Inferior parietal cortex (tissue), 1 donor: ENCODE measurements at regions not wholly inside any gene's neighbourhood (a gene's known extent, or its start where the extent isn't known, plus 50 kb on each side); places are given as distances from the start of the nearest gene placed in this dataset.
A peak's percentile ranks its signal among the peaks of the same experiment; 100 is the strongest.

Experiments used
- DNase-seq: peaks from one replicate; pipeline ENCODE4 v3.0.0-alpha.2; 2016; ENCODE audit errors: extremely low spot score

DNA sequence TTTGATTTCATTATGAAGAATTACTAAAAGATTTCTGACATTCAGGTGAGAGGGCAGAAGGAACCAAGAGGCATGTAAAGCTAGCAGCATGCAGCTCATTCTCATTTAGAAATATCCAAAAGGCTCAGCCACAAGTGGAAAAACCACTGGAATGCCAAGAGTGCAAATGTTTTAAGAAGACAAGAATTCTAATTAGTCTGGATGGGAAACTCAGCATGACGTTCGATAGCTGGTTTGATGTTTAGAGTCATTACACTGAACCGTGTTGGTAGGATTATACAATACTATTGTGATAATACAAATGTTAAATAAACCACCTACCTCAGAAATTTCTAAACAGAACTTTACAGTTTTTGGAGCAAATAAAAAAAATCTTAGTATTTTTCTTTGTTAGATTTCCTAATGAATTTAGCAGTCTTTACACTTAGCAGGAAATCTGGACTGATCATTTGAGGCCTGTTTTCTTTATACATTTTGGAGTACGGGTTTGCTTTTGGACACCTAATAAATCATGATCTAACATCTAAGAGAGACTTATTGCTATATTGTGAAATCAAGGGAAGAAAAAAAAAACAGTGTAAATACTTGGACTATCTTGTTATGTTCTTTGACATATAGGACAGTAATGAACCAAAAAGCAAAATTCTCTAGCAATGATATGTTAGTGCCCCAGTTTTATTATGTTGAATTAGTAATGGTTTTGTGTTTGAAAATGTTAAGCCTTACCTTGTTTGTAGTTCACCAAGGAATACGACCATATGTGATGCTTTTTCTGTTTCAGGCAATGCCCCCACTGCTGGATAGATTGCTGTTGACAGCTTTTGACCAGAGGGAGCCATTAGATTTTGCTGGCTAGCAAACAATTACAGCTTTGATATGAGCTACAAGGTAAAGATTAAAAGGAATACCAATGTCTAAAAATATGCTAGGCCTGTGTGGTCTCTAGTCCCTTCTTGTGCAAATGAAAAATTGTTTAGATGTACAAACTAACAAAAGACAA, 354.1 kb upstream of the SEMA3A start:
- DNase-seq: no peak

- no peak for DNase-seq
These were observed 352.7 kb upstream of the SEMA3A start for GRCh38 chr7:84547331-84547730.

DNA sequence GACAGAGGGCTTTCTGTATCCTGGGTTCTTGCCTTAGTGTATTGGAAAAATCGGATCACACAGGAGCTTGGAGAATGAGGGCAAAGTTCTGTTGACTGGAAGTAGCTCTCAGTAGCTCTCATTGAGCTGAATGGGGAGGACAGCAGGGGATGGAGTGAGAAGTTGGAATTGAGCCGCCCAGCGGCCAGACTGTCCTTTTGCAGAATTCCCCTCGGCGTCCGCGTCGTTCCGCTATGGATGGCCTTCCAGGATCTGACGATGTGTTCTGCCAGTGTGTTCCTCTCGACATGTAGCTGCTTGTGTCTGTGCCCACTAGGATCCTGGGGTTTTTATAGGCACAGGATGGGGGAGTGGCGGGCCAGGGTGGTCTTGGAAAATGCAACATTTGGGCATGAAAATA, 351.8 kb upstream of the SEMA3A start:
- DNase-seq: no peak

DNA sequence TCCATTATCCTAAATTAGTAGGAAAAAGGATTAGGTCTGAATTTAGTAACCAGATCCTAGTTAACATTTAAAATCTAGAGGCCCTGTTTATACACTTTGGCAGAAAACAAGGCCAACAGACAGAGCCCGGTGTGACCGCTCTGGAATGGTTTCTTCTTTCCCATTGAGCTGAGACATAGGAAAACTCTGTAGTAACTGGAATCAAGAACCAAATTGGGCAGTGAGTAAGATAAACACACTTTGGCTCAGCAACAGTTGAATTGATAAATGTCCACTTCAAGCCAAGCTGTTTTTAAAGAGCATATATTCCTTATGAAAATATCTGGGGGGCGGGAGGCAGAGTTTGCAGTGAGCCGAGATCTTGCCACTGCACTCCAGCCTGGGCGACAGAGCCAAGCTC, 343.7 kb upstream of the SEMA3A start:
- no peak for DNase-seq

DNA sequence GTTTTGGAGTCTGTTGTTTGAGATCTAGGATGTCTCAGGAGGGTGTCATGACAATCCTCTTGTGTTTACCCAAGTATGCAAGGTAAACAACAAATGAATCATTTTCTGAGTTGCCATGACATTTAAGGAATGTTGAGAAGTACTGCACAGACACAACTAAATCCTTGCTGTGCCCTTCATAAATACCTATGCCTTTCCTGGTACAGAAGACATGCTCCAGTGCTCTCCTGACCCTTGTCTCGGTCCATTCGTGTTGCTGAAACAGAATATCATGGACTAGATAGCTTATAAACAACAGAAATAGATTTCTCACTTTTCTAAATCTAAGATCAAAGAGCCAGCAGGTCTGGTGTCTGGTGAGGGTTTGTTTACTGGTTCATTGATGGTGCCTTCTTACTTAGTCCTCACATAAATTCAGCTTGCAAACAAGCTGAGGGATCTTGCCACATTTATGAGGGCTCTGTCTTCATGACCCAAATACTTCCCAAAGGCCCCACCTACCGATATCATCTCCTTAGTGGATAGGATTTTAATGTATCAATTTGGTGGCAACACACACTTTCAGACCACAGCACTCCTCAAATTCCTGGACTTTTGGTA, 341.8 kb upstream of the SEMA3A start:
- no peak for DNase-seq

DNA sequence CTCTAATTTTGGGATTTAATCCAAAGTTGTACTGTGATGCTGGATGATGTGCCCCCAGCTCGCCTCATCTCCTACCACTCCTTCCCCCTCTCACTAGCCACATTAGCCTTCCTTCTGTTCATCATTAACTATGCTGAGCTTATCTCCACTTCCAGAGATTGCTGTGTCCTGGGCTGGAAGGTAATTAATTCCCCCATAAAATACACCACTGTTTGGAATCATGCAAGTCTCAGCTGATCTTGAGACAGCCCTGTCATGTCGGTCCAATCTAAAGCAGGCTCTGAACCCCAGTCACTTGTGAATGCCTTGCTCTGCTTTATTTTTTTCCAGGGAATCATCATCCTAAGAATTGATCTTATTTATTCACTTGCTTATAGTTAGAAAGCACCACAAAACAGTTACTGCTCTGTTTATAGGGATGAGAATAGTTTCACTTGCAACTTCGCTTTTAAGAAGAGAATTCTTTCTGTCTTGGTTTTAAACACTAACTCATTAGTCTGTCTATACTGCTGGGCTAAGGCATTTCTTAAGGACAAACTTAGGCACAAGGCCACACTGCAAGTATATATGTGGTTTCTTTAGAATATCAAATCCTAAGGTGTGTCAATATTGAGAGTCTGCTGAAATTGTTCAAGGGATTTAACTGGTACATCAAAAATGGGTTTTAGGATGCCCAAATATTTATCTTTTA, 341.1 kb upstream of the SEMA3A start:
- no peak for DNase-seq

DNA sequence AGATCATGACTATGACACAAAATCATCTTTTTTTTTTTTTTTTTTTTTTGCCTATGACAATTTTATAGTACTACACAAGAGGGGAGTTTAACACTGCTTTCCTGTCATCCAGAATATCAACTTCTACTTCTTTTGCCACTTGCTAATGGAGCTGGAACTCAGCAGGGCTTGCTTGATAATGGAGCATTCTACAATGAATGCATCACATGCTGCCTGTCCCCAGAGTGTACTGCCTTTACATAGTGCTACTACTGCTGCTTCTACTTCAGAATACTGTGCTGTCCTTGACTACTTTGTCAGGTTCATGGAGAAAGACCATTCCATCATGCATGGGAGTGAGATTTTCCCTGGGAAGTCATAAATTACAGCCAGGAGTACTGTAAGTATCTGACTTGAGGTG, 338.6 kb upstream of the SEMA3A start:
- no peak for DNase-seq

DNA sequence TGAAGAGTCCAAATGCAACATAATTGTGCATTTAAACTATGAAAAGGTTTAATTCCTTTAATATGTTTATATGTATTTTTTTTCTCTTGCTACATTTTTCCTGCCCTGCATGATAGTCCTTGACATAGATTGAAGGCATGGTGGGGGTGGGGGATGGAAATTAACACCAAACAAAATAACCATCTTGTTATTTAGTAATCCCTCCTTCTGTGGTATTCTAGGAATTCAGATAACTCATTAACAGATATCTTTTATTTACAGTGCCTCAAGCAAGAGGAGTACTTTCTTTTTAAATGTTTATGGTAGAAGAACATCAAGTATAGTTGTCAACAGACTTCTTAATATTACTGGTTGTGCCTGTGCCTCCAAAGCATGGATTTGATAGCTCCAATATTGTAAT, 337.6 kb upstream of the SEMA3A start:
- no peak for DNase-seq

GRCh38 chr7:84529480-84530205, 335.1 kb upstream of the SEMA3A start:
- DNase-seq: no peak

DNA sequence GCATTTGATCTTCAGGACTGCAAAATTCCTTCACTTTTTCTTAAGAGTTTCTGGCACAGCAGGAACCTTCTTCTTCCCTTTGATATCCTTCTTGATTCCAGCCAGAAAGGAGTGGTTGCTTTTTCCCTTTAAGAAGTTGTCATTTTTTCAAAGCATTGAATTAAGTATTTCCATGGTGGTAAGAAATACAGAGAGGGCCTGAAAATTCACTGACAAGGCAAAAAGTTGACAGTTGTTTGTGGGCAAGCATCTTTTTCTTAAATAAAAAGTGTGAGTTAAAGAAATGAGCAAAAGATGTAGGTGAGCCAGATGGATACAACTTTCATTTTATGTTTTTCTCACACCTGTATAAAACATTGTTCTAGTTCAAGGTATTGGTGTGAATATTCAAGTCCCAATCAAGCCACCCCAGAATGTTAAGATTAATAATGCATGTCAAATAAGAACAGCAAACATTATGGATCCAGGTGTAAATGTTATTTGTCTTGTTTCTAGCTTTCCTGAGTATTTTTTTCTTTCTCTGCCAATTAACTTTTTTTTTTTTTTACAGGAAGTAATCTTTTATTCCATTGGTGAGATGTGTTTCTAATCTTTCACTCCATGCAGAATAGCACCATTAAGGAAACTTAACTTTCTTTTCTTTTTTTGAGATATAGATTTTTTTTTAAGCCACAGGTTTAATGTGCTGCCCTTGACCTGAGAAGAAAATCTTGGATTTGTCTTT, 334.3 kb upstream of the SEMA3A start:
- no peak for DNase-seq

GRCh38 chr7:84524714-84525694, 330.4 kb upstream of the SEMA3A start:
- no peak for DNase-seq

- no peak for DNase-seq
These were observed 318.5 kb upstream of the SEMA3A start for GRCh38 chr7:84513061-84513460.

- DNase-seq: no peak
These were observed 317.5 kb upstream of the SEMA3A start for GRCh38 chr7:84512055-84512454.

GRCh38 chr7:84510505-84510904, 315.9 kb upstream of the SEMA3A start:
- DNase-seq: peak; percentile 30

- no peak for DNase-seq
These were observed 314.9 kb upstream of the SEMA3A start for GRCh38 chr7:84509522-84509921.

- DNase-seq: no peak
These were observed 314.0 kb upstream of the SEMA3A start for GRCh38 chr7:84508606-84509005.

DNA sequence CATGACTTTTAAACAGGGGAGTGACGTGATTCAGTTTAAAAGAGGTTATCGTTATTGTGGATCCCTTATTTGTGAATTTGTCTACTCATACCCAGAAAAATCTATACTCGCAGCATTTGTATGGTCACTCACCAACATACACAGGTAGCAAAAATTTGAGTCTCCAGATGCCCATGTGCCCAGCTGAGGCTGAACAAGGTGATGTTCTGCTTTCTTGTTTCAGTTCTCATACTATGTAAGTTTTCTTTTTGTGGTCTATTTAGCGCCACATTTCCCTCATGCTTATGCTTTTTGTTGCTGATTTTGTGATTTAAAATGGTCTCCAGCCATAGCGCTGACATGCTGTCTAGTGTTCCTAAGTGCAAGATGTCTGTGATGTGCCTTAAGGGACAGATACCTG, 312.9 kb upstream of the SEMA3A start:
- DNase-seq: no peak

GRCh38 chr7:84506151-84506550, 311.6 kb upstream of the SEMA3A start:
- no peak for DNase-seq

GRCh38 chr7:84502239-84502638, 307.6 kb upstream of the SEMA3A start:
- peak; percentile 39 for DNase-seq

DNA sequence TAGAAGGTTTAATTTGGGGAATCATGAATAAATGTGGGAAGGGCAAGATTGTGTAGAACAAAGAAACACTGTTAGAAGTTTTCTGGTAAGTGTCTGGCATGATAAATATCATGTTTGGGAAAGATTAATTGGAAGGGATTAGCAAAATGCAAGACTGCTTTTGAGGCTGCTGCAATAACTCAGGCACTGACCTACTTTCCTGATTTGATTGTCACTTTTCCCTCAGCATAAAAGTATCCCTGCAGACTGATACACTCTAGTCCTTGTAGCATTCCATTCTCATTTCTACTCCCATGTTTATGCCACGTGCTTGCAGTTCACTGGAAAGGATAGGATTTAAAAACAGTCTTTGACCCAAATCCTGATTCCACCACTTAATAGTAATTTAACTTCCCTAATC, 303.3 kb upstream of the SEMA3A start:
- no peak for DNase-seq
